T follicular helper cell (primary cell): ENCODE measurements at regions not wholly inside any gene's neighbourhood (a gene's known extent, or its start where the extent isn't known, plus 50 kb on each side); places are given as distances from the start of the nearest gene placed in this dataset.
"Not testable (repeated sequence)": the region's sequence is repeated elsewhere in the genome, so short reads cannot be mapped to it uniquely, and the experiment has no call there.

Source experiments
- DNase-seq: peaks from one replicate; pipeline ENCODE4 v3.0.0-alpha.2; 2020; ENCODE audit warnings: low read depth

- DNase-seq = no peak
These were observed 369.6 kb downstream of the IRX2 start for GRCh38 chr5:2381861-2382260.

DNA sequence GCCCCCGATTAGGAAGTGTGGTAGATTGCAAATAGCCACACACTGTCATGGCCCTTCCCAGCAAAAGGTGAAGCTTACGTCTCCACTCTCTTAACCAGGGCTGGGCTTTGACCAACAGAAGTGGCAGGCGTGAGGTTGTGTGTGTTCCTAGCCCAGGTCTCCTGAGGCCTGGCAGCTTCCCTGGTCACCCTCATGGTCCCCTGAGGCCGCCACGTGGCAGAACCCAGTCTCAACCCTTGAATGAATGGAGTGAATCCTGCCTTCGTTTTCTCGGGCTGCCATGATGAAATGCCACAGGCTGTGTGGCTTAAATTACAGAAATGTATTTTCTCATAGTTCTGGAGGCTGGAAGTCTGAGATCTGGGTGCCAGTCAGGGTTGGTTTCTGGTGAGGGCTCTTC, 370.4 kb downstream of the IRX2 start:
- no peak for DNase-seq

GRCh38 chr5:2378976-2379375, 372.5 kb downstream of the IRX2 start:
- DNase-seq = no peak

- no peak for DNase-seq
These were observed 373.4 kb downstream of the IRX2 start for GRCh38 chr5:2378108-2378507.

GRCh38 chr5:2376486-2376885, 375.0 kb downstream of the IRX2 start:
- no peak for DNase-seq

- no peak for DNase-seq
These were observed 375.7 kb downstream of the IRX2 start for GRCh38 chr5:2375757-2376250.

DNA sequence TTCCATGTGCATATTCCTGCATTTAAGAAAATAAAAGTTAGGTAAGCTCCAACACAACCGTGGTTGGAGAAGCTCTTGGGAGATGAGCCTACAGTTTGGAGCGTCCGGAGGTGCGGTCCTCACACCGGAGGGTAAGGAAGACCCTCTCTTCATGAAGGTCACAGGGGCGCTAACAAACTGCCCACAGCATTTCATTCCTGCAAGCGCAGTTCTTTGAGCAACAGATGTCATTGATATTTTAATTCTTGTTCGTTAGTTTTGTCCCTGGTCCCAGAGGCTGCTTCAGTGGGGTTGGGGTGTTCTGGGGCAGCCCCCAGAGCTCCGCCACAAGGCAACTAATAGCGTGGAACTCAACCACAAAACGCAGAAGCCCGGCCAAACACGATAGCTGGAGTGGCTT, 376.2 kb downstream of the IRX2 start:
- DNase-seq = no peak

DNA sequence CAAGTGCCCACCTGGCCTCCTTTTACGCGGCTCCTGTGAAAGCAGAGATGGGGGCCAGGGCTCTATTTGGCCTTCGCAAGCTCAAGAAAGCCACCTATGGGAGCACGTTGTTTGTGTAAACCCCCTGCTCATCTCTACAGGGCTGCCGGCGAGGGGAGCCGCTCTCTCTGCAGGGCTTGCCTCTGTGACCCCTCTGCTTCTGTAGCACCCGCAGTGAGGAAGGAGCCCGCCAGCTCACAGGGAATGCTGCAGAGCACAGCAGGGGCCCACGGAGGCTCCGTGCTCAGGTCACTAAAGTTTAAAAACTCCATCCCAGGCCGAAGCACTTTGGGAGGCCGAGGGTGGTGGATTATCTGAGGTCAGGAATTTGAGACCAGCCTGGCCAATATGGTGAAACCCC, 376.8 kb downstream of the IRX2 start:
- DNase-seq = no peak

GRCh38 chr5:2373631-2374030, 377.8 kb downstream of the IRX2 start:
- DNase-seq = no peak

DNA sequence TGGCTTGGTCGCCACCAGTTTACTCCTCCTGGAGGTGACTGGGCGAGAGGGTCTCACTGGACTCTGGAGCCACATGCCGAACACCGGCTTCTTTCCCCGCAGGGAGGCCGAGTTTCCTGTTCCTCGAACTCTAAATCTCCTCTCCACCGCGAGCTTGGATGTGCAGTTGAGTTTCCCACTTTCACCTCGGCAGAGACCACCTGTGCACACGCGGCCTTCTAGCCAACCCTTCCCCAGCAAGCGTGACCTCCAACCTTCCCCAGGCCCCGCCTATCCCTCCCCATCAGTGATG, 380.1 kb downstream of the IRX2 start:
- no peak for DNase-seq

DNA sequence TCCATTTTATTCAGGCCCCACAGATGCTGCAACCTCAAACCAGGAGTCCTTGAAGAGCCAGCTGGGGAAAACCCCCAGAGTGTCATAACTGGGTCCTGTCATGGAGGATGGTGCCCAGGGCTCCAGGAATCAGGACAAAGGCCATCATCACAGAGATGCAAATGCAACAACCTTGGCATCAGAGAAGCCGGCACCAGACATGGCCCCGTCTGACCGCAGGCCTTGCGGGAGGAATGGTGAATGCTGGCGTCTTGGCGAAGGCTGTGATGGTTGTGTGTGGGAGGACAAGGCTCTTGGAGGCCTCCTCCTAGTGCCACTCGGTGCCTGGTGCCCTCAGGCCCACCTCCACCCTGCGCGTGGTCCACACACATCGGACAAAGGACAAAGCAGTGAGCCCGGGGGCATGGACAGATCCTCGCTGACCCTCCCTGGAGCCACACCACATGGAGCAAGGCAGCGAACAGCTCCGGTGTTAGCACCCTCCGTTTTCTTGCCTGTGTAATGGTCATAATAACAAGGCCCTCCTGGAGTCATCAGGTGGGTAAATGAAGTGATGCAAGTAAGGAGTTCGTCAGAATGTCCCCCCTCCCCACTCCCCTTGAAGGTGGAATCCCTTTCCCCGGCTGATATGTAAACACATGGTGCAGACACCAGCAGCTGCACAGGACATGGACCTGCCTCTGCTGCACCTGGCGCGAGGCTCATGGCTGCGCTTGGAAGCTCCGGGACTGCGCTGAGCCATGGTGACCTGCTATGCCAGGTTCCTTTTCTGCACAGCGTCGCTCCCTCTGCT, 380.7 kb downstream of the IRX2 start:
- no peak for DNase-seq

- no peak for DNase-seq
These were observed 382.3 kb downstream of the IRX2 start for GRCh38 chr5:2369178-2369577.

DNA sequence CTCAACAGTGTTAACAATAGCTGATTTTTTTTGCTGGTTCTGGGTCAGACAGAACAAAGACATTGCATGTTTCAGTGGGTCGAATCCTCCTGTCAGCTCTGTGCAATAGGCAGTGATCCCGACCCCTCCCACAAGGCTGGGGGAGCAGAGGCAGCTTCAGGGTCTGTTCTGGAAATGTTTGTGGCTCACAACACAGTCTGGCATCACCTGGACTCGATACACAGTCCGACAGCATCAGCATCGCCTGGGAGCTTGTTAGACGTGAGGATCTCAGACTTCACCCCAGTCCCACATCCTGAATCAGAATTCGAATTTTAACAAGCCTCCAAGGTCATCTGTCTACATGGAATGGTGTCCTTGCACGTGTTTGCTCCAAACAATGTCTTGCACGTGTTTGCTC, 384.7 kb downstream of the IRX2 start:
- no peak for DNase-seq

- no peak for DNase-seq
These were observed 394.2 kb downstream of the IRX2 start for GRCh38 chr5:2357309-2357708.

DNA sequence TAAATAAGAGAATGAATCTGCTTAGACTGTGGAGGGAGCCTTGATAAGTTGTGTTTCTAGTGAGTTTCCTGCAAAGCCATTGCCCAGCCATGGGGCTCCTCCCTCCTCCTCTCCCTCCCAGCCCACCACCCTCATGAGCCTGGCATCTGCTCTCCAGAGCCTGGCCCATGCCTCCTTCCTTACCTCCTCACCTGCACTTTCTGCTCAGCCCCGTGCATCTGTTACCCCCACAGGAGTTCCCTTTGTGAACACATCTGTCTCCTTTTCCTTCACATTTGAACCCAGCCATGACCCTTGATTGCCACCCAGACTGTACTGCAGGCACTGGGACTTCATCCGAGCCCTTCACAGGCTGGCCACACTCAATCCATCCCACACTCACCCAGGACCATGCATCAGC, 395.6 kb downstream of the IRX2 start:
- DNase-seq = no peak

DNA sequence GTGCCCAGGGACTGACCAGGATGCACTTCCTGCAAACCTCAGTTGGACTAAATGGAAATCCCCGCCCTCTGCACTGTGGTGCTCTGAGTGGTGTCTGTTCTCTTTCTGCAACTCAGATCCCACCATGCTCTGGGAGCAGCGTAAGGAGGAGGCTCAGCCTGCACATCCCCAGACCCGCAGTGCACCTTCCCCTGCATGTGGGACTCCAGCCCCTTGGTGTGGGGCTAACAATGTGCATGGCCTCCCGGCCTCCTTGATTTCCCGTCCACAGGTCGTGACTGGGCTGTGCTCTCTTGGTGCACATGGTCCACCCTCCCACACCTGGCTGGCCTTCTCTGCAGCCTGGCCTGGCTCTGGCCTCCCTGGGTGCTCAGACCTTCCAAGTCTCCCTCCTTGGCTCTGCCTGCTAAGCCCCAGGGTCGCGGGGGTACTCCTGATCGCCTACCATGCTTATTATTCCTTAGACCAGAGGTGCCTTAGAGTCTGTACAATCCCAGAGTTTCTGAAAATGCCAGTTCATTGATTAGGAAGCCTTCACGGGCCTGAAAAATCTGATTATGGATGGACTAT, 397.5 kb downstream of the IRX2 start:
- no peak for DNase-seq

DNA sequence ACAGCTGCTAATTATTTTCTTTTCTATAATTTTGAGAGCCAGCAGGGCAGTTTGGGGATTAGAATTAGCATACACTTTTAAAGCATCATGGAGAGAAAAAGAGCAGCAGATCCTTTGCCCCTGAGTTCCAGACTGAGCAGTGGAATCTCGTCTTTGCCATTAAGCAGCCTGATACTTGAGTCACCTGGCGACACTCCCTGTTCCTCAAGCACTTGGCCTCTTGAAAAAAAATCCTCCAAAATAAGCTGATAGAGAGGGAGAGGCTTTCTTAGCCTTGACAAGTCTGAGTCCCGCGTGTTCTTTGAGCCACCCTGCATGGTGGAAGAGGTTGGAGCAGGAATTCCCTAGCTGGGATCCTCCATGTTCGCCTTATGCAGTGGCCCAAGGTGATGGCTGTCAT, 398.3 kb downstream of the IRX2 start:
- DNase-seq = no peak

DNA sequence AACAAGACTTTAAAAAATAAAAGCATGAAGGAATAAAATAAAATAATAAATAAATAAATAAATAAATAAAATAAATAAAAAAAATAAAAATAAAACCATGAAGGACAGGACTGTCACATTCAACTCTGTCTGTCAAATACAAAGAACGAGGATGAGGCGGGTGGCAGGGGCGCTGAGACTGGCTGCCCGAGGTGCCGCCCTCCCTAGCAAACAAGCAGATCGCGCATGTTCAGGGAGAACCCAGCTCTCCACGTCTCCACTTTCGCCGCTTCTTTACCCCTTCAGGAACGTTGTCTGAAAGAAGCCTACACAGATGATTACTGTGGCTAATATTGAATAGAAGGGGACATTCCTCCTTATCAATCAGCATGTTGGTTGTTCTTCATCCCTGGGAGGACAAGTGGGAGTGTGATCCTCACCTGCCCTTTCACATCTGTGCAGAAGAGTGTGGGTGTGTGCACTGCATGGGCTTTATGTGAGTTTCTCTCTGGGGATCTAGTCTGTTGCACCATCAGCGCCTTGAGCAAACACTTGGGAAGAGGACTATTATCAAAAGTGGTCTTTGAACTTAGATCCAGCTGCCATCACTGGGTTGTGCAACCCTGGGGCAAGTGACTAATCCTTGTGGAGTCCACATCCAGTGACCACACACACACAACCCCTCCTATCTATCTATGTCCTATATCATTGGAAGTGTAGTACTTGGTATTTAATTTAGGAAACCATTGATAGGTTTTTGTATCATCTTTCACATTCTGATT, 399.2 kb downstream of the IRX2 start:
- DNase-seq = no peak

GRCh38 chr5:2349768-2350167, 401.7 kb downstream of the IRX2 start:
- not testable (repeated sequence) for DNase-seq

- DNase-seq = no peak
These were observed 412.8 kb downstream of the IRX2 start for GRCh38 chr5:2338686-2339085.

DNA sequence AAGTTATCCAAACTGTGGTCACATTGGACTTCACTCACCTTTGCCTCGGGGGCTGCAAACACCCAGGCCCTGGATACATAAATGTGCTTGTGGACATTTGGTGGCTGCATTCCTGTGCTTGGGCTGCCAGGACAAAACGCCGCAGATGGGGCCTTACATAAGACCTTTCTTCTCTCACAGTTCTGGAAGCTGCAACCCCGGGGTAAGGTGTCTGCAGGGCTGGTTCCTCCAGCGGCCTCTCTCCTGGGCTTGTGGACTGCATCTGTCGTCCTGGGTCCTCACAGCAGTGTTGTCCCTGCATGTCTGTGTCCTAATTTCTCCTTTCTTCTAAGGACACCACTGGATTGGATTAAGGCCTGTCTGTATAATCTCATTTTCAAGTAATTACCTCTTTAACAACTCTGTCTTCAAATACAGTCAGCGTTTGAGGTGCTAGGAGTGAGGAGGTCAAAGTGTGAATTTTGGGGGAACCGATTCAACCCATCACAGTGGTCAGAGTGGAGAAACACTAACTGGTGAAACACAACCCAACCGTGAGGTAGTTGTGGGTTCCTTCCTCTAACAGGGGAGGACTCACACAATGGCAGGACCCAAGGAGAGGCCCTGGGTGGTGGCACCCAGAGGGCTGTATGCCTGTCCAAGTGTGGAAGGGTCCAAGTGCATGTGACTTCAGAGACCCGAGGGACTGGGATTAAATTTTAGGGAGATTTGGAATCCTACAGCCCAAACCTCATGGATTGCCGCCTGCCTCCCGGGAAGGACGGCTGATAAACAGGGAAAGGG, 415.6 kb downstream of the IRX2 start:
- DNase-seq = no peak

GRCh38 chr5:2335125-2335732, 416.2 kb downstream of the IRX2 start:
- DNase-seq = no peak
